WI38 (cell line): ENCODE measurements at regions not wholly inside any gene's neighbourhood (a gene's known extent, or its start where the extent isn't known, plus 50 kb on each side); places are given as distances from the start of the nearest gene placed in this dataset.

Experiments used
- H3K4me3 ChIP-seq: 2 replicates; pipeline ENCODE4 v1.5.1; 2011; ENCODE audit warnings: low read depth, mild to moderate bottlenecking, control low read depth, low read length
- TF ChIP-seq, protein P1 (sequence below): IDR thresholded peaks from 2 replicates; pipeline ENCODE4 v1.5.1; 2012; ENCODE audit warnings: low read depth, mild to moderate bottlenecking, control low read depth, low read length

DNA sequence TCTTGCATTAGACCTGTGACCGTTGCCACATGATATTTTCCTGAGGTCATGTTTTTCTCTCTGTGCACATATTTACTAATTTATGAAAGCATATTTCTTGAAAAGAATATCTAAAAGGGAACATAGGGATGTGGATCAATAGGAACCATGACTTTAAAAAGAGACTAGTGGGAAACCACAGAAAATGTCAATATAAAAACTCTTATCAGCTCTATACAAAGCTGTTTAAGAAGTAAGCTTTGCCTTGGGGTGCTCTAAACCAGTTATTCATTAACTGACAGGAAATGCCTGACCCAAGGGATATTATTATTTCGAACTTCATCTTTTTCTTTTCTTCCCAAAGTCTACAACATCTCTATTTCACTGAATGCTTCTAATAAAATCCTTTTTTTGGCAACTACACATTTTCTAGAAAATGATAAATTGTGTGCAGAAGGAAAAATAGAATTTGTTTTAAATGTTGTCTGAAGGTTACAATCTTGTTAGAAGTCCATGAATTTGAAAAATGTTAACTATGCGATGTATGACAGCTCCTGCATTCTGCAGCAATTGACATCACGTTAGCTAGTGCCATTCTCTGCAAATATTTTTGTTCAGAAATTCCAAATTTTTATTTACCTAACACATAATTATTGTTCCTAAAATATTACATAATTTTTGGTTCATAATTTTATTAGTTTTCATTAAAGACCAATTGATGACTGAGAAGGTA, 345.0 kb downstream of the SLC16A7 start:
- H3K4me3 ChIP-seq: no peak overlapping the region
- TF ChIP-seq, protein P1, sequence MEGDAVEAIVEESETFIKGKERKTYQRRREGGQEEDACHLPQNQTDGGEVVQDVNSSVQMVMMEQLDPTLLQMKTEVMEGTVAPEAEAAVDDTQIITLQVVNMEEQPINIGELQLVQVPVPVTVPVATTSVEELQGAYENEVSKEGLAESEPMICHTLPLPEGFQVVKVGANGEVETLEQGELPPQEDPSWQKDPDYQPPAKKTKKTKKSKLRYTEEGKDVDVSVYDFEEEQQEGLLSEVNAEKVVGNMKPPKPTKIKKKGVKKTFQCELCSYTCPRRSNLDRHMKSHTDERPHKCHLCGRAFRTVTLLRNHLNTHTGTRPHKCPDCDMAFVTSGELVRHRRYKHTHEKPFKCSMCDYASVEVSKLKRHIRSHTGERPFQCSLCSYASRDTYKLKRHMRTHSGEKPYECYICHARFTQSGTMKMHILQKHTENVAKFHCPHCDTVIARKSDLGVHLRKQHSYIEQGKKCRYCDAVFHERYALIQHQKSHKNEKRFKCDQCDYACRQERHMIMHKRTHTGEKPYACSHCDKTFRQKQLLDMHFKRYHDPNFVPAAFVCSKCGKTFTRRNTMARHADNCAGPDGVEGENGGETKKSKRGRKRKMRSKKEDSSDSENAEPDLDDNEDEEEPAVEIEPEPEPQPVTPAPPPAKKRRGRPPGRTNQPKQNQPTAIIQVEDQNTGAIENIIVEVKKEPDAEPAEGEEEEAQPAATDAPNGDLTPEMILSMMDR: no peak

DNA sequence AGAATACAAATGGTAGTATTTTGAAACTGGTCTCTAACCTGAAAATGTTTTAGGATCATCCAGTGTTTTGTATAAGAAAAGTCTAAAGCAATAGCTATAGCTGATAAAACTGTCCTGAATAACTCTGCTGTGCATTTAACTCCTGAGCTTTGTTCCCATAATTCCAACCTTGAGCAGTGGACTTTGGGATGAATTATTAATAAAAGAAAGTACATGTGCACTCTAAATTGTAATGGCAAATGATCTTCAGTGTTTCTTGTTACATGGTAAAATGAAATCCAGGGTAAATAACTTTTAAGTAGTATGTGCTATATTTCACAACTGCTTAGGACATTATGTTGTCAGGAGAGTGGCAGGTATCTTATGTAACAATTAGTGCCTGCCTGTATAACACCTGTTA, 345.6 kb downstream of the SLC16A7 start:
- no peak overlapping the region for H3K4me3 ChIP-seq
- TF ChIP-seq, protein P1: no peak

- TF ChIP-seq, protein P1: no peak
- no peak overlapping the region for H3K4me3 ChIP-seq
Measured at GRCh38 chr12:59944177-59944576, 348.3 kb downstream of the SLC16A7 start.

DNA sequence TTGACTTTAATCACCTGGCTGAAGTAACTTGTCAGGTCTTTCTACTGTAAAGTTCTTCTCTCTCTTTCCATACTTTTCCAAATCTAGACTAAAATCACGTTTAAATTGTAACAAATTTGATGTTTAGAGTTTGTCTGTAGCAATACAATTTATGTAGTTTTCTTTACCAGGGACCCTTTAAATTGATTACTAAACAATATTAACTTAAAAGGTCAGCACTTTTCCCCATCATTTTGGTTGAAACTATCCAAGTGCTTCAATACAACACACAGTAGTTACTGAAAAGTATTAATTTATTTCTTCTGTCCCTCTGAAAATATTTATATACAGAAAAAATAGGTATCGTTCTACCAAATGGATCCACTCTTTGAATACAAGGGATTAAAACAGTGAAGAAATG, 350.8 kb downstream of the SLC16A7 start:
- TF ChIP-seq, protein P1: no peak
- no peak overlapping the region for H3K4me3 ChIP-seq

- TF ChIP-seq, protein P1: no peak
- H3K4me3 ChIP-seq: no peak overlapping the region
Measured at GRCh38 chr12:59963546-59963945, 367.7 kb downstream of the SLC16A7 start.

GRCh38 chr12:59972905-59973304, 377.1 kb downstream of the SLC16A7 start:
- TF ChIP-seq, protein P1: no peak
- H3K4me3 ChIP-seq: no peak overlapping the region

GRCh38 chr12:59973515-59973914, 377.7 kb downstream of the SLC16A7 start:
- no peak overlapping the region for H3K4me3 ChIP-seq
- TF ChIP-seq, protein P1: no peak
